Endodermal cell (in vitro differentiated cells): ENCODE measurements at regions not wholly inside any gene's neighbourhood (a gene's known extent, or its start where the extent isn't known, plus 50 kb on each side); places are given as distances from the start of the nearest gene placed in this dataset.

ENCODE experiments used
- DNase-seq: peaks from one replicate; pipeline ENCODE4 v3.0.0-alpha.2; 2017
- H3K27ac ChIP-seq: 2 replicates; pipeline ENCODE4 v1.5.1; 2013; ENCODE audit warnings: mild to moderate bottlenecking, low read depth, low read length, moderate library complexity
- H3K27me3 ChIP-seq: 2 replicates; pipeline ENCODE4 v1.6.1; 2013; ENCODE audit warnings: mild to moderate bottlenecking, low read length, moderate library complexity; ENCODE audit not compliant: insufficient read depth, control insufficient read depth, poor library complexity, severe bottlenecking
- H3K36me3 ChIP-seq: 2 replicates; pipeline ENCODE4 v1.7.0; 2013; ENCODE audit warnings: mild to moderate bottlenecking, low read length, moderate library complexity; ENCODE audit not compliant: control insufficient read depth, insufficient read depth
- H3K4me1 ChIP-seq: one replicate; pipeline ENCODE4 v1.7.0; 2013; ENCODE audit warnings: low read length; ENCODE audit not compliant: control insufficient read depth, insufficient read depth
- H3K4me3 ChIP-seq: 2 replicates; pipeline ENCODE4 v1.5.1; 2013; ENCODE audit warnings: mild to moderate bottlenecking, low read length, moderate library complexity
- H3K9ac ChIP-seq: 2 replicates; pipeline ENCODE4 v1.6.1; 2013; ENCODE audit warnings: mild to moderate bottlenecking, low read length, moderate library complexity; ENCODE audit not compliant: poor library complexity, severe bottlenecking; ENCODE audit errors: extremely low read depth
- H3K9me3 ChIP-seq: 2 replicates; pipeline ENCODE4 v1.6.1; 2013; ENCODE audit warnings: mild to moderate bottlenecking, low read length, moderate library complexity; ENCODE audit not compliant: control insufficient read depth
- H3K27ac Mint-ChIP-seq: 2 replicates; pipeline ENCODE4 v1.8.0; 2020; ENCODE audit warnings: mixed read lengths
- H3K27me3 Mint-ChIP-seq: 2 replicates; pipeline ENCODE4 v1.8.0; 2021; ENCODE audit warnings: mild to moderate bottlenecking, mixed read lengths; ENCODE audit not compliant: insufficient read depth
- H3K36me3 Mint-ChIP-seq: 2 replicates; pipeline ENCODE4 v1.8.0; 2020; ENCODE audit warnings: low read depth, mixed read lengths
- H3K4me1 Mint-ChIP-seq: 2 replicates; pipeline ENCODE4 v1.8.0; 2020; ENCODE audit warnings: mixed read lengths
- H3K4me3 Mint-ChIP-seq: 2 replicates; pipeline ENCODE4 v1.8.0; 2020; ENCODE audit warnings: mild to moderate bottlenecking, moderate library complexity, mixed read lengths
- H3K9me3 Mint-ChIP-seq: 2 replicates; pipeline ENCODE4 v1.8.0; 2020; ENCODE audit warnings: mild to moderate bottlenecking, mixed read lengths
- WGBS, 2 experiments: methylation state at CpG; one replicate each; pipeline versions ENCODE4 v1.1.5 to v1.1.7; 2013; ENCODE audit warnings: missing lambda C conversion rate in 2 of 2, mixed read lengths in 1 of 2; ENCODE audit not compliant: insufficient coverage in 1 of 2, insufficient read length in 1 of 2; 5-methylcytosine and 5-hydroxymethylcytosine counted together
- TF ChIP-seq, protein P1 (sequence below): fragments of 200-600 bp; sonication (generic); conservative IDR thresholded peaks from 2 replicates; pipeline ENCODE4 v1.5.0; 2021; ENCODE audit warnings: antibody characterized with exemption, mild to moderate bottlenecking

DNA sequence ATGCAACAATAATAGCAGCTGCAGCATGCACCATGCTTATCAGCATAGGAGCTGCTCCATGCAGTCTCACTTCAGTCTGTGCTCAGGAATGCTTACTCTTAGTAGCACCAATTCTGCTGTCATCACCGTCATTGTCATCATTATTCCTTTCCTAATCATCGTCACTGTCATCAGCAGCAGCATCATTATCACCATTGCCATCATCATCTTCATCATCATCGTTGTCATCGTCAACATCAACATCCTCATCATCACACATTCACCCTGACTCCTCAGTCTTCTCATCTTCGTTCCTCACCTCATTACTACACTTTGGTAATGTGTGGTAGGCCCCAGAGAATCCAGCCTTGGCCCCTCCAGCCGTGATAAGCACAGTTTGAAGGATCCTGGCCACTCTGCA is 545.0 kb downstream of the TNS3 start:
- H3K4me3 Mint-ChIP-seq = no peak overlapping the region
- no peak overlapping the region for H3K27ac ChIP-seq
- H3K9me3 Mint-ChIP-seq = no peaks in the 10 kb centered on the region
- no peaks in the 10 kb centered on the region for H3K27me3 Mint-ChIP-seq
- TF ChIP-seq, protein P1, sequence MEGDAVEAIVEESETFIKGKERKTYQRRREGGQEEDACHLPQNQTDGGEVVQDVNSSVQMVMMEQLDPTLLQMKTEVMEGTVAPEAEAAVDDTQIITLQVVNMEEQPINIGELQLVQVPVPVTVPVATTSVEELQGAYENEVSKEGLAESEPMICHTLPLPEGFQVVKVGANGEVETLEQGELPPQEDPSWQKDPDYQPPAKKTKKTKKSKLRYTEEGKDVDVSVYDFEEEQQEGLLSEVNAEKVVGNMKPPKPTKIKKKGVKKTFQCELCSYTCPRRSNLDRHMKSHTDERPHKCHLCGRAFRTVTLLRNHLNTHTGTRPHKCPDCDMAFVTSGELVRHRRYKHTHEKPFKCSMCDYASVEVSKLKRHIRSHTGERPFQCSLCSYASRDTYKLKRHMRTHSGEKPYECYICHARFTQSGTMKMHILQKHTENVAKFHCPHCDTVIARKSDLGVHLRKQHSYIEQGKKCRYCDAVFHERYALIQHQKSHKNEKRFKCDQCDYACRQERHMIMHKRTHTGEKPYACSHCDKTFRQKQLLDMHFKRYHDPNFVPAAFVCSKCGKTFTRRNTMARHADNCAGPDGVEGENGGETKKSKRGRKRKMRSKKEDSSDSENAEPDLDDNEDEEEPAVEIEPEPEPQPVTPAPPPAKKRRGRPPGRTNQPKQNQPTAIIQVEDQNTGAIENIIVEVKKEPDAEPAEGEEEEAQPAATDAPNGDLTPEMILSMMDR = no peak
- DNase-seq = no peak
- no peaks in the 10 kb centered on the region for H3K36me3 ChIP-seq
- no peaks in the 10 kb centered on the region for H3K27me3 ChIP-seq
- H3K27ac Mint-ChIP-seq = no peak overlapping the region
- peaks cover 15% of the 10 kb centered on the region for H3K4me1 ChIP-seq
- no peak overlapping the region for H3K9ac ChIP-seq
- no peaks in the 10 kb centered on the region for H3K9me3 ChIP-seq
- 92 to 96% methylated on average over 4 to 6 of the region's 6 CpGs for WGBS, 2 experiments
- no peak overlapping the region for H3K4me3 ChIP-seq
- no peaks in the 10 kb centered on the region for H3K36me3 Mint-ChIP-seq
- H3K4me1 Mint-ChIP-seq = peaks cover 23% of the 10 kb centered on the region

DNA sequence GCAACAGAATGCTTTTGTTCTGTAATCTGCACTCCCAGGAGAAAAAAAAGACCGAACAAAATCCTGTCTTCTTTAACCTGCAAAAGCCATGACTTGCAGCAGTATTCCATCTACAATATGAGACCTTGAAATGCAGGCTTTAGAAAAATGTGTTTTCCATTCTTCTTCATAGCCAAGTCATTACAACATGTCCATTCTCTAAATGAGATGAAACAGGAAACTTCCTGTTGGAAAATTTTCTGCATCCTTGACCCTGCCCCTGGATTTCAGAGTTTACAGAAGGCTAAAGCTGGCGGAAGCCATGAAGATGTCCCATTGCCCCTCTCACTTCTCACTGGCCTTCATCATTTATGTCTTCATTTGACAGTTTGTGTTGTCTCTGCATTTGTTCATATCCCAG is 546.4 kb downstream of the TNS3 start:
- Mint-ChIP-seq H3K27ac (no peak overlapping the region), H3K4me1 (peaks cover 23% of the 10 kb centered on the region), H3K36me3 (no peaks in the 10 kb centered on the region), H3K9me3 (no peaks in the 10 kb centered on the region), H3K4me3 (no peak overlapping the region), H3K27me3 (peaks cover 2% of the 10 kb centered on the region)
- Histone ChIP-seq H3K9ac (no peak overlapping the region), H3K9me3 (no peaks in the 10 kb centered on the region), H3K36me3 (no peaks in the 10 kb centered on the region), H3K27me3 (no peaks in the 10 kb centered on the region), H3K4me3 (no peak overlapping the region), H3K27ac (no peak overlapping the region), H3K4me1 (peaks cover 15% of the 10 kb centered on the region)
- TF ChIP-seq, protein P1 = no peak
- DNase-seq = no peak
- WGBS, 2 experiments = 86 to 100% methylated on average over 1 to 2 of the region's 2 CpGs

DNA sequence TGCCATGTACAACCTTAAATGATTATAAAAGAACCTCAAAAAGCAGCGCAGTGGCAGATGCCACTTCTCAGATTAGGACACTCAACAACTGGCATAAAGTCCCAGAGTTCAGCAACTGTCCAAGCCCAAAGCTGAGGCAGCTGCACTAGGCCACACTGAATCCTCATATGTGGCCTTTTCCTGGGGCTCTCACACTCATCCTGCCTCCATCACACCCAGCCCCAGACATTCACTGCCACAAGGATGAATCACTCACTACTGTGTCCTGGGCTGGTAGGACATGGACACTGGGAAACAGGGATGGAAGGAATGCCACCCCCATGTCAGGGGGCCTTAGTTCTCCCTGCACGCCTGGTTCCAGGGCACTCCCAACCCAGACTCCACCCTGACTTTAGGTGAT is 547.7 kb downstream of the TNS3 start:
- H3K36me3 ChIP-seq = no peaks in the 10 kb centered on the region
- Mint-ChIP-seq H3K36me3 (no peaks in the 10 kb centered on the region), H3K4me1 (peaks cover 14% of the 10 kb centered on the region), H3K27ac (no peak overlapping the region), H3K9me3 (no peaks in the 10 kb centered on the region), H3K4me3 (no peak overlapping the region), H3K27me3 (peaks cover 2% of the 10 kb centered on the region)
- peaks cover 7% of the 10 kb centered on the region for H3K4me1 ChIP-seq
- H3K27me3 ChIP-seq = no peaks in the 10 kb centered on the region
- no peak overlapping the region for H3K9ac ChIP-seq
- no peak overlapping the region for H3K4me3 ChIP-seq
- H3K27ac ChIP-seq = no peak overlapping the region
- WGBS, 2 experiments = 93 to 99% methylated on average over 2 of the region's 2 CpGs
- H3K9me3 ChIP-seq = no peaks in the 10 kb centered on the region
- DNase-seq = no peak
- TF ChIP-seq, protein P1 = no peak
